HPDE6-E6E7 (cell line): ENCODE measurements at regions not wholly inside any gene's neighbourhood (a gene's known extent, or its start where the extent isn't known, plus 50 kb on each side); places are given as distances from the start of the nearest gene placed in this dataset.

Source experiments
- DNase-seq: peaks from one replicate; pipeline ENCODE4 v3.0.0; 2011; ENCODE audit warnings: missing footprints; ENCODE audit errors: extremely low spot score

DNA sequence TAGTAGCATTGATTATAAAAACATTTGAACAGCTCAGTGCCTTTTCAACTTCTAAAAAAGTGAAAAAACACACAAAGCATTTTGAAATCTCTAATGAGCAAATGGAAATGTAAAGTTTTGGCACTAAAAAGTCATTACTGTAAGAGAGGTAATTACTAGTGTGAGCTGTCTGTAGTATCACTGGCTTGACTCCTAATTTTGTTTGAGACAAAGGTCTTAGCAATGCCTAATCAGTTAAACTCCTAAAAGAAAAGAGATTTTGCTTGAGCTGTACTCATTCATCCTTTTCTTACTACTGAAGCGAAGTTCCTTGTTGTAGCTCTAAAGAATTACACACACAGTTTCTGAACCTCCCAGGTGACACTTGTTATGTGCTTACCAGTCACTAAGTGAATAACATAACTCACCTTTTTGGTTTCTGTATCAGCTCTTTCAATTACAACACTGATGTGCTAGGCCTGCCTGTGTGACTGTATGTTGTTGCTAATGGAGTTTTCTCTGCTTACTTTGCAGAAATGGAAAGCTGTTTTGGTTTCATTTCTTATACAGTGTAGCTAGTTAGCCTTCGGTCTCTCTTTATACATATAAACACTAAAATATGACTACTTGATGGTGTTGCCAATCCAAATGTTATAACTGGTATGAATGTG is 924.4 kb upstream of the TENM4 start:
- no peak for DNase-seq

GRCh38 chr11:80362563-80363340 is 921.9 kb upstream of the TENM4 start:
- DNase-seq: peak; percentile 13

GRCh38 chr11:80355251-80355650 is 914.4 kb upstream of the TENM4 start:
- no peak for DNase-seq

DNA sequence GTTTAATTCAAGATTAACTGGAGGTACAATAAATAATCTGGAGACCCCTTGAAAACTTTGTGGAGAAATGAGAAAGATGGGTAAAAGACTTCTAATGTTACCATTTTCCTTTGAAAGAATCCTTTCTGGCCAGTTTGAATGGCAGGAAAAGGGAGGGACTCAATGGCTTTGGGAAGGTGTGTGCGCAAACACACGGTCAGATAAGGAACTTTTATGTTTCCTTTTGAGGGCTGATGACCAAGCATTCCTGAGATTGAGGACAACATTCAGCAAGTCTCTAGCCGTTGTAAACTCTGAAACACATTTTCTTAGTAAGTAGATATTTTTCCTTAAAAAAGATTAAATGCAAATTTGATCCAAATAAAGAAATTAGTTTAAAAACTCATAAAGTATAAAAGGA is 909.7 kb upstream of the TENM4 start:
- DNase-seq: no peak

GRCh38 chr11:80349997-80350396 is 909.2 kb upstream of the TENM4 start:
- no peak for DNase-seq

DNA sequence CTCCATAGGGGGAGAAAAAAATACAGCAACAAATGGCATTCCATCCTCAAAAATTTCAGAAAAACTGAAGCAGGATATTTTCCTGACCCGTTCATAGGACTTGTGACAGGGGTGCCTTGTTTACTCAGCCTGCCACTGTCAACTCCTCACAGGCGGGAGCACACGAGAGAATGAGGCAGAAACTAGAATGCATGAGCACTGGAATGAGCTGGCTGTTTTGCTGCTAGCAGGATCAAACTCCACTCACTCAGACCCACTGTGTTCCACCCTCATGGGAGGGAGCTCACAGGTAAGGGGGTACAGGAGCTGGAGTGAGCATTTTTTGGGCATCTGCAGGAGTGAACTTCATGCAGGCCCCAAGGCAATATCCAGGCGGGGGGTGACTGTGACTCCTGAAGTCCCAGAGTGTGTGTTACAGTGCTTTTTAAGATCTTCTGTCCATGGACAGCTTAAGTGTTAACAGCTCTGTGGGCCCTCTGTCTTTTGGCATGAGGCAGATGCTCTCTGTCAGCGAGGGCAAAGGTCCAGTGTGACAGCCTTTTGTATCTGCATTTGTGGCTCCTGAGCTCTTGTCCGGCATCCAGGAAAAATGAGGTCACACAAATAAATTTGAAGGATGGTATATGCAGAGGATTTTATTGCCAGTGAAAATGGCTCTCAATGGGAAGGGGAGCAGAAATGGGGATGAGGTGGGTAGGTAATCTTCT is 905.7 kb upstream of the TENM4 start:
- no peak for DNase-seq

DNA sequence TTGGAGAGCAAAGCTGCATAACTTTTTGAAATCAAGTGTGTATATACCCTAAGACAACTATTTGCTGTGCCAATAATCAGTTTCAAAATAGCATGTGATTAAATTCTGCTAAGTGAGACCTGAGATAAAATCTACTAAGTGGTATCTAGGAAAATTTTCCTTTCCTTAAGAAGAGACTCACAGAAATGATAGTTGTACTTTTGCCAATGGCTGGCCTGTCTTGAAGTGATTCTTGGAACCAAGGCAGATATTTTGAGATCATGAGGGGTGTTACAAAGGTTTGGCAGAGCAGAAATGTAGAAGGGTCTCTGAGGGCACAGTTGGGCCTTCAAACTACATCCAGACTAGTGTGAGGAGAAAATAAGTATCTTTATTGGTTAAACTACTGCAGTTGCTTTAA is 902.6 kb upstream of the TENM4 start:
- no peak for DNase-seq

GRCh38 chr11:80338231-80338630 is 897.4 kb upstream of the TENM4 start:
- no peak for DNase-seq

DNA sequence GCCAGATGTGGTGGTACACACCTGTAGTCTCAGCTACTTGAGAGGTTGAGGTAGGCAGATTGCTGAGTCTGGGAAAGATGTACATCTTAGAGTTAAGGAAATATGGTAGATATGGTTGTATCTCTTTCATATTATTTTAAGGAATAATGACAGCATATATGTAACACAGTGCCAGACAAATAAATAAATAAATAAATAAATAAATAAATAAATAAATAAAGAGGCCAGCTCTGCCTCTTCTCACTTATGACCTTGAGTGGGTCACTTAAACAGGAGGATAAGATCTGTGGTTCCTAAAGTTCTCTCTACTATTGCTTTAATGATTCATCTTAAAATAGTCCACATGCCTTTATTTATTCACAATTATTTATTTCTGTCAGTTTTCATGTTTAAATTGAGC is 890.9 kb upstream of the TENM4 start:
- DNase-seq: no peak

GRCh38 chr11:80330264-80330663 is 889.4 kb upstream of the TENM4 start:
- DNase-seq: peak; percentile 33

DNA sequence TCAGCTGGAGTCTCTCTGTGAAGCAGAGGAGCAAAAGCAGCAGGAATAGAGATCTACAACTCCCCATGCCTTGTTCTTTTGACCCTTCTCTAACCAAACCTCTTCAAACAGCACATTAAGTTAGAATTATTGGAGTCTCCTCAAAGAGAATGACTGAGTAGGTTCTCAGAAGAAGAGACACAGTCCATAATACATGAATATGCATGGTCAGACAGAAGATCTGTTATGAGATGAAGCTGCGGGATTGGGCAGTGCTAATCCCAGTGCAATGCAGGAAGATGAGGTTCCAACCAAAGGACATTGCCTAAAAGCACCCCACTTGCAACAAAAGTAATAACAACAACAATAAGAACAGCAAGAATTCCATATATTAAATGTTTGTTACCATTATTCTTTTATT is 887.9 kb upstream of the TENM4 start:
- no peak for DNase-seq

GRCh38 chr11:80327956-80328614 is 887.3 kb upstream of the TENM4 start:
- no peak for DNase-seq

- no peak for DNase-seq
Observed at GRCh38 chr11:80321786-80322185, 881.0 kb upstream of the TENM4 start.

DNA sequence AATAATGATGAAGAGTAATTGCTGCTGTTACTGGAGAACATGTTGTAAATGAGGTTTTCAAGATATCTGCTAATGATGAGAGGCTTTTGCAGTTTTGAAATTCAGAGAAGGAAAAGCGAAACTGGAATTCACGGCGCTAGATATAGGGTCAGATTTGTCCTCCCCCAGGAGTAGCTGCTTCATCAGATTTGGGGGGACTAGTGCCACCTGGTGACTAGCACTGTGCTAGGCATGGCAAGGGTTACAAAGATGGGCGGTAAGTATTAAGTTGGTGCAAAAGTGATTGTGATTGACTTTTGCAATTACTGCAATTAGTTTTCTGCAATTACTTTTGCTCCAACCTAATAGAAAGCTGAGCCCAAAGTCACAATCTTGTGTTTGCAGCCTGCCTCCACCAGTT is 879.9 kb upstream of the TENM4 start:
- DNase-seq: no peak

GRCh38 chr11:80320226-80320625 is 879.4 kb upstream of the TENM4 start:
- DNase-seq: no peak

GRCh38 chr11:80317612-80318011 is 876.8 kb upstream of the TENM4 start:
- DNase-seq: no peak

GRCh38 chr11:80315200-80315599 is 874.4 kb upstream of the TENM4 start:
- DNase-seq: peak; percentile 70

GRCh38 chr11:80309301-80309700 is 868.5 kb upstream of the TENM4 start:
- no peak for DNase-seq

- no peak for DNase-seq
Observed at GRCh38 chr11:80307676-80308075, 866.8 kb upstream of the TENM4 start.

DNA sequence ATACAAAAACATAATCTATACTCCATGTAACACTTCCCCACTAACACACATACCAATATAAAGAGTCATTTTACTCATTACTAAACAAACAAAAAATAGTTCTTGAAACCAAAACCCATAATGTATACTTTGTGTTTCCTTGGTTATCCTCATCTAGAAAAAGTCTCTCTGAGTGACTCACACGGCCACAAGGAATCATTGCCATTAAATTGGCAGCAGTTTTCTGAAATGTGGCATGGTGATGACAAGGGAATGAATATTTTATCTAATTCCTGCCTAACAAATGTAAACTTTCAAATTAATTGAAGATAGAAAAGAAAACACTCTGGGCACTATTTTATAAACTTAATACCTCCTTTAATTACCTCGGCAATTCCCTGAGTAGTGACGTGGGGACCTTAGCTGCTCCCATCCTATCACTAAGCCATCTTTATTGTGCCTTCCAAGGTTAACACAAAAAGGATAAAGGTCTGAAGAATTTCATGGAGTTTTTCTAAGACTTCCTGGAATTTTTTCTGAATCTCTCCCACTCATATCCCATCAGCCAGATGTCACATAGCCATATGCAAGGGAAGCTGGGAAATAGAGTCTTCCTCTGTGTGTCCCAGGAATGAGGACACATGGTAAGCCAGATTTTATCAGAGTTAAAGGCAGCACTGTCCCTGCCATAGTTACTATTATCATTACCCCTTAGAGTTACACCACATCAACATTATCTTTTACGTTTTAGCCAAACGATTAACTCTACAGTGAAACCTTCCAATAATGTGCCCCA is 857.2 kb upstream of the TENM4 start:
- DNase-seq: peak; percentile 49

DNA sequence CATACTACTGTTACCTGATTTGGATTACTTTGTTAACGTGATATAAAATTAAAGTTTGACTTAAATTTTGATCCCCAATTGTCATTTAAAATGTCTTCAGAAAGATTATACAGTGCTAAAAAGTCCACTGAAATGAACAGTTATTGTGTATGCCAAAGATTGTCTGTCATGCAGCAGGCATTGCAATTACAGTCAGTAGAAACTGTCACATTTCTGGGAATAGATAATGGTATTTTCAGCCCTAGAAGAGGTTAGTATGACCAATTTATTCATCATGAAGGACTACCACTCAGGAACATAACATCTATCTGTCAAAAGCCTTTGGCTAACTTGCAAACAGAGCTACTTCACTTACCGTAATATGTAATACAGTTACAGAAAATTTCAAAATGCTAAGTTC is 852.5 kb upstream of the TENM4 start:
- DNase-seq: no peak
